ENCODE measurements at regions not wholly inside any gene's neighbourhood (a gene's known extent, or its start where the extent isn't known, plus 50 kb on each side); places are given as distances from the start of the nearest gene placed in this dataset.

DNA sequence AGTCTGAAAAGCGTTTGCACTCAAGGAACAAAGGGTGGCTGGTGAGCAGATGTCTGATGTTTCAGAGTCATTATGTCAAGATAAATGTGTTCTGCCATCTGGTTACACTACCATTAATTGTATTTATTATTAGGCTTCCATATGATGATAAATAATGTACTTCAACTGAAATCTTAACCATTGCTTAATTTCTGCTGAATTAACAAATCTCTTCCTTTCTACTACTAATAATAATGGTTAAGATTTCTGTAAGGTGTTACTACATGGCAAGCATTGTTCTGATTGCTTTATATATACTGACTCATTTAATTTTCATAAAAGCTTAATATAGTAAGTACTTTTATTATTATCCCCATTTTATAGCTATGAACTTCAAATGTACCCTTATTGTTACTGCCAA is 68.4 kb upstream of the GALNT15 start:
- no peak for DNase-seq
- ATAC-seq (ENCODE audit: low read depth), result no peak
- Histone ChIP-seq H3K23ac (ENCODE audit: low read depth, low read length) (no peak overlapping the region), H2BK120ac (ENCODE audit: low read depth, low read length) (peak overlapping the region; percentile 99), H3K56ac (ENCODE audit: extremely low read depth, insufficient read depth, low read length) (no peak overlapping the region), H3K79me1 (ENCODE audit: low read depth in 1 of 2, low read length in 2 of 2) (no peaks in the 10 kb centered on the region; a peak in 1 of 4 replicates), H2BK20ac (ENCODE audit: low read depth, low read length) (peak overlapping the region; percentile 95), H4K8ac (ENCODE audit: low read depth in 2 of 2, low read length in 2 of 2) (peak overlapping the region; percentile 32 to 98; a peak in 3 of 4 replicates), H3K18ac (ENCODE audit: low read depth, low read length) (peak overlapping the region; percentile 94; the same call in 1 of the 2 replicates), H3K14ac (replicated peaks; ENCODE audit: low read depth, low read length) (peak overlapping the region; percentile 33), H2BK15ac (ENCODE audit: low read depth, low read length) (peak overlapping the region; percentile 98; the same call in 2 of the 3 replicates), H3K4me3 (ENCODE audit: insufficient read depth, low read depth, low read length) (no peak overlapping the region), H3K9ac (ENCODE audit: low read depth, low read length) (no peak overlapping the region), H3K27me3 (ENCODE audit: control insufficient read depth, insufficient read depth, low read length) (no peaks in the 10 kb centered on the region), H3K9me3 (ENCODE audit: control insufficient read depth, insufficient read depth, low read length) (no peaks in the 10 kb centered on the region), H2AK9ac (replicated peaks; ENCODE audit: low read depth, low read length, poor library complexity) (no peak overlapping the region), H3K4me2 (ENCODE audit: low read depth, low read length) (no peak overlapping the region), H3K4me1 (ENCODE audit: control insufficient read depth, insufficient read depth, low read length) (peaks cover 16% of the 10 kb centered on the region), H4K5ac (ENCODE audit: low read depth, low read length) (peak overlapping the region; percentile 49; the same call in 1 of the 2 replicates), H2BK5ac (ENCODE audit: low read depth, low read length, poor library complexity, severe bottlenecking) (peak overlapping the region; percentile 97), H2AK5ac (ENCODE audit: low read depth, low read length) (peak overlapping the region; percentile 88), H2AFZ (replicated peaks; ENCODE audit: low read length, poor library complexity) (no peak overlapping the region), H3K36me3 (ENCODE audit: control insufficient read depth, insufficient read depth, low read length) (no peaks in the 10 kb centered on the region), H3K27ac (ENCODE audit: insufficient read depth, low read length) (peak overlapping the region; percentile 44; the same call in 1 of the 2 replicates), H4K20me1 (ENCODE audit: insufficient read depth, low read length) (no peaks in the 10 kb centered on the region), H3K9me1 (ENCODE audit: insufficient read depth, low read length) (peaks cover 5% of the 10 kb centered on the region; the same call in 1 of the 2 replicates), H4K91ac (ENCODE audit: insufficient read depth, low read depth, low read length) (peak overlapping the region; percentile 99), H3K4ac (ENCODE audit: low read depth, low read length) (peak overlapping the region; percentile 93)
- TF ChIP-seq MAFK (IDR thresholded peaks at IDR 0.05; ENCODE audit: low read depth, low read length) (peak; percentile 42; the same call in 1 of the 2 replicates), POLR2A (IDR thresholded peaks at IDR 0.05; ENCODE audit: low read depth, low read length) (no peak)
- CTCF ChIA-PET, result interaction anchor here (1.1 kb wide), 1 partner anchor 57 kb away, joined by 8 read pairs; no protein-coding TSS in a partner anchor
- POLR2A ChIA-PET (ENCODE audit: unreplicated experiment), result no interaction called here
- no CpG with 5 or more reads among the region's 1 CpG for WGBS, 2 experiments (ENCODE audit: extremely low coverage in 2 of 2, insufficient read length in 1 of 2)
- in situ Hi-C loops (cut with MboI; ENCODE audit: low sequenced_read_pairs) (no loop called here), intact Hi-C loops (cut with micrococcal nuclease) (no loop called here), dilution Hi-C loops (cut with HindIII; ENCODE audit: low sequenced_read_pairs, unreplicated experiment) (no loop called here)
- BruUV-seq (replicated peaks), result no TSS peak

Data from IMR-90 (cell line).